ENCODE measurements at regions not wholly inside any gene's neighbourhood (a gene's known extent, or its start where the extent isn't known, plus 50 kb on each side); places are given as distances from the start of the nearest gene placed in this dataset.
A peak's percentile ranks its signal among the peaks of the same experiment; 100 is the strongest.

- no peaks in the 10 kb centered on the region for H3K9me2 ChIP-seq (ENCODE audit: insufficient read depth)
- H3K4me1 ChIP-seq (ENCODE audit: insufficient read depth), result no peaks in the 10 kb centered on the region
- Mint-ChIP-seq H3K27me3 (ENCODE audit: insufficient read depth, low read depth, poor library complexity) (no peaks in the 10 kb centered on the region), H3K36me3 (ENCODE audit: low read depth) (no peaks in the 10 kb centered on the region), H3K27ac (peak overlapping the region; percentile 50), H3K9me3 (no peaks in the 10 kb centered on the region), H3K4me1 (peaks cover 8% of the 10 kb centered on the region; the same call in 2 of the 3 replicates), H3K4me3 (no peak overlapping the region)
- no peak for ATAC-seq
- H3K27me3 ChIP-seq (ENCODE audit: insufficient read depth), result no peaks in the 10 kb centered on the region
- TF ChIP-seq ZNF331 (CRISPR knock-in tag; IDR thresholded peaks at IDR 0.05; ENCODE audit: low read depth) (no peak), REST (IDR thresholded peaks at IDR 0.05; ENCODE audit: unreplicated experiment) (no peak), ZNF462 (CRISPR knock-in tag; IDR thresholded peaks at IDR 0.05) (no peak), CREB1 (CRISPR knock-in tag; IDR thresholded peaks at IDR 0.05; ENCODE audit: low read depth) (no peak), NANOG (IDR thresholded peaks at IDR 0.05; ENCODE audit: borderline replicate concordance) (no peak), EZH2phosphoT487 (IDR thresholded peaks at IDR 0.05; ENCODE audit: unreplicated experiment) (no peak), CTCF (conservative IDR thresholded peaks at IDR 0.05; ENCODE audit: low read depth in 2 of 2) (no peak), ETS1 (IDR thresholded peaks at IDR 0.05) (no peak), POLR2AphosphoS5 (IDR thresholded peaks at IDR 0.05; ENCODE audit: low read depth) (no peak), EZH2 (IDR thresholded peaks at IDR 0.05; ENCODE audit: low read depth, unreplicated experiment) (no peak), JUNB (IDR thresholded peaks at IDR 0.05; ENCODE audit: unreplicated experiment) (no peak), STAT1 (IDR thresholded peaks at IDR 0.05; ENCODE audit: unreplicated experiment) (no peak), ZNF114 (CRISPR knock-in tag; IDR thresholded peaks at IDR 0.05) (no peak)
- no peaks in the 10 kb centered on the region for H3K36me3 ChIP-seq (ENCODE audit: insufficient read depth)
- DNase-seq (ENCODE audit: low spot score), result no peak
- H2AFZ ChIP-seq, result no peak overlapping the region
- no peaks in the 10 kb centered on the region for H3F3A ChIP-seq (replicated peaks; ENCODE audit: low read depth)
- no peak overlapping the region for H3K4me3 ChIP-seq
- H3K4me2 ChIP-seq, result no peak overlapping the region
- H4K20me1 ChIP-seq (replicated peaks; ENCODE audit: insufficient read depth), result no peaks in the 10 kb centered on the region
- H3K27ac ChIP-seq (ENCODE audit: low read depth), result no peak overlapping the region
- no peaks in the 10 kb centered on the region for H3K79me2 ChIP-seq (replicated peaks; ENCODE audit: insufficient read depth)
Measured at GRCh38 chr3:144424606-144425005, 453.0 kb downstream of the DIPK2A start.
